Loucy (cell line): ENCODE measurements at regions not wholly inside any gene's neighbourhood (a gene's known extent, or its start where the extent isn't known, plus 50 kb on each side); places are given as distances from the start of the nearest gene placed in this dataset.
A peak's percentile ranks its signal among the peaks of the same experiment; 100 is the strongest.

Experiments
- H2AFZ ChIP-seq: fragments of 200-600 bp; sonication (generic); 2 replicates; pipeline ENCODE4 v1.6.0; 2016; ENCODE audit warnings: antibody characterized with exemption, mild to moderate bottlenecking, low read length, moderate library complexity
- H3F3A ChIP-seq: fragments of 200-600 bp; 2 replicates; pipeline ENCODE4 v1.6.0; 2016; ENCODE audit warnings: antibody characterized with exemption, low read depth, mild to moderate bottlenecking
- H3K27me3 ChIP-seq: fragments of 200-600 bp; sonication (generic); 2 replicates; pipeline ENCODE4 v1.6.1; 2014; ENCODE audit warnings: low read length, mild to moderate bottlenecking; ENCODE audit not compliant: insufficient read depth, poor library complexity, severe bottlenecking
- H3K36me3 ChIP-seq: fragments of 200-600 bp; sonication (generic); 2 replicates; pipeline ENCODE4 v1.6.1; 2016; ENCODE audit warnings: low read length; ENCODE audit not compliant: insufficient read depth
- H3K4me1 ChIP-seq: fragments of 200-600 bp; sonication (generic); 2 replicates; pipeline ENCODE4 v1.5.1; 2014; ENCODE audit warnings: low read length, mild to moderate bottlenecking; ENCODE audit not compliant: insufficient read depth, poor library complexity, severe bottlenecking
- H3K4me2 ChIP-seq: fragments of 200-600 bp; sonication (generic); 2 replicates; pipeline ENCODE4 v1.6.0; 2014; ENCODE audit warnings: antibody characterized with exemption, low read length, low read depth, mild to moderate bottlenecking; ENCODE audit not compliant: poor library complexity, severe bottlenecking
- H3K4me3 ChIP-seq: fragments of 200-600 bp; sonication (generic); 2 replicates; pipeline ENCODE4 v1.5.1; 2014; ENCODE audit warnings: low read length, mild to moderate bottlenecking, mixed read lengths; ENCODE audit not compliant: poor library complexity, severe bottlenecking
- H3K79me2 ChIP-seq: fragments of 200-600 bp; sonication (generic); 2 replicates; pipeline ENCODE4 v1.6.1; 2014; ENCODE audit warnings: low read length; ENCODE audit not compliant: insufficient read depth
- H3K9ac ChIP-seq: fragments of 200-600 bp; sonication (generic); 2 replicates; pipeline ENCODE4 v1.6.0; 2014; ENCODE audit warnings: mild to moderate bottlenecking, low read depth, low read length, moderate library complexity; ENCODE audit not compliant: poor library complexity, severe bottlenecking
- H3K9me2 ChIP-seq: fragments of 200-600 bp; sonication (generic); replicated peaks from 2 replicates; pipeline ENCODE4 v1.6.1; 2016; ENCODE audit warnings: low read depth, low read length, mixed read lengths
- H3K9me3 ChIP-seq: fragments of 200-600 bp; sonication (generic); 2 replicates; pipeline ENCODE4 v1.6.1; 2014; ENCODE audit warnings: mild to moderate bottlenecking, antibody characterized with exemption, low read length, low read depth; ENCODE audit not compliant: insufficient read depth
- H4K20me1 ChIP-seq: fragments of 200-600 bp; sonication (generic); 2 replicates; pipeline ENCODE4 v1.6.0; 2014; ENCODE audit warnings: antibody characterized with exemption, low read length, mild to moderate bottlenecking; ENCODE audit not compliant: insufficient read depth, poor library complexity, severe bottlenecking
- EZH2phosphoT487 ChIP-seq: fragments of 200-600 bp; IDR thresholded peaks from 2 replicates; pipeline ENCODE4 v1.6.1; 2018; ENCODE audit warnings: antibody characterized with exemption, mild to moderate bottlenecking, moderate library complexity, borderline replicate concordance
- TF ChIP-seq, protein P1 (sequence below): fragments of 200-600 bp; sonication (generic); conservative IDR thresholded peaks from 2 replicates; pipeline ENCODE4 v1.5.1; 2014; ENCODE audit warnings: mild to moderate bottlenecking, antibody characterized with exemption, low read length

GRCh38 chr3:163491714-163492113 lies 1586.6 kb downstream of the SI start:
- Histone ChIP-seq H3K4me3 (no peak overlapping the region), H4K20me1 (no peaks in the 10 kb centered on the region), H3K9ac (no peak overlapping the region), H3K4me2 (no peak overlapping the region), H3K27me3 (no peaks in the 10 kb centered on the region), H3K4me1 (no peaks in the 10 kb centered on the region), H3K9me2 (no peaks in the 10 kb centered on the region), H3F3A (no peaks in the 10 kb centered on the region), H3K9me3 (no peaks in the 10 kb centered on the region), H2AFZ (no peak overlapping the region), H3K79me2 (no peaks in the 10 kb centered on the region), H3K36me3 (no peaks in the 10 kb centered on the region)
- TF ChIP-seq, protein P1, sequence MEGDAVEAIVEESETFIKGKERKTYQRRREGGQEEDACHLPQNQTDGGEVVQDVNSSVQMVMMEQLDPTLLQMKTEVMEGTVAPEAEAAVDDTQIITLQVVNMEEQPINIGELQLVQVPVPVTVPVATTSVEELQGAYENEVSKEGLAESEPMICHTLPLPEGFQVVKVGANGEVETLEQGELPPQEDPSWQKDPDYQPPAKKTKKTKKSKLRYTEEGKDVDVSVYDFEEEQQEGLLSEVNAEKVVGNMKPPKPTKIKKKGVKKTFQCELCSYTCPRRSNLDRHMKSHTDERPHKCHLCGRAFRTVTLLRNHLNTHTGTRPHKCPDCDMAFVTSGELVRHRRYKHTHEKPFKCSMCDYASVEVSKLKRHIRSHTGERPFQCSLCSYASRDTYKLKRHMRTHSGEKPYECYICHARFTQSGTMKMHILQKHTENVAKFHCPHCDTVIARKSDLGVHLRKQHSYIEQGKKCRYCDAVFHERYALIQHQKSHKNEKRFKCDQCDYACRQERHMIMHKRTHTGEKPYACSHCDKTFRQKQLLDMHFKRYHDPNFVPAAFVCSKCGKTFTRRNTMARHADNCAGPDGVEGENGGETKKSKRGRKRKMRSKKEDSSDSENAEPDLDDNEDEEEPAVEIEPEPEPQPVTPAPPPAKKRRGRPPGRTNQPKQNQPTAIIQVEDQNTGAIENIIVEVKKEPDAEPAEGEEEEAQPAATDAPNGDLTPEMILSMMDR: no peak
- no peak for TF ChIP-seq EZH2phosphoT487

GRCh38 chr3:163490119-163490518 lies 1588.2 kb downstream of the SI start:
- Histone ChIP-seq H3K79me2 (no peaks in the 10 kb centered on the region), H3K4me3 (no peak overlapping the region), H3K27me3 (no peaks in the 10 kb centered on the region), H2AFZ (no peak overlapping the region), H3K9ac (no peak overlapping the region), H3K9me2 (no peaks in the 10 kb centered on the region), H3F3A (no peaks in the 10 kb centered on the region), H3K4me2 (no peak overlapping the region), H3K9me3 (no peaks in the 10 kb centered on the region), H4K20me1 (no peaks in the 10 kb centered on the region), H3K4me1 (no peaks in the 10 kb centered on the region), H3K36me3 (no peaks in the 10 kb centered on the region)
- TF ChIP-seq, protein P1: peak; percentile 87
- no peak for TF ChIP-seq EZH2phosphoT487

DNA sequence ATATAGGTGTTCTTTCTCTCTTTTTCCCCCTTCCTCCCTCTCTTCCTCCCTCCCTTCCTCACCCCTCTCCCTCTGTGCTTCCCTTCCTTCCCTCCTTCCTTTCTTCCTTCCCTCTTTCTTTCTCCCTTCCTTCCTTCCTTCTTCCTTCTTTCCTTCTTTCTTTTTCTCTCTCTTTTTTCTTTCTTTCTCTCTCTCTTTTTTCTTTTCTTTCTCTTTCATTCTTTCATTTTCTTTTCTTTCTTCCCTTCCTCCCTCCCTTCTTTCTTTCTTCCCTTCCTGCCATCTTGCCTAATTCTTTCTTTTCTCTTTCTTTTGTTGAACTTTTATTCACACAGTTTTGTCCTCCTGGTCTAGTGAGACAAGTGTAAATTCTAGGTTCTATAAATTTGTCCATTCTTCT lies 1595.6 kb downstream of the SI start:
- H3K27me3 ChIP-seq: no peaks in the 10 kb centered on the region
- H3K9me2 ChIP-seq: no peaks in the 10 kb centered on the region
- H3F3A ChIP-seq: no peaks in the 10 kb centered on the region
- no peaks in the 10 kb centered on the region for H3K9me3 ChIP-seq
- no peak overlapping the region for H3K9ac ChIP-seq
- H4K20me1 ChIP-seq: no peaks in the 10 kb centered on the region
- TF ChIP-seq, protein P1: no peak
- no peak for TF ChIP-seq EZH2phosphoT487
- H3K4me1 ChIP-seq: no peaks in the 10 kb centered on the region
- H3K4me3 ChIP-seq: no peak overlapping the region
- no peaks in the 10 kb centered on the region for H3K79me2 ChIP-seq
- H3K4me2 ChIP-seq: no peak overlapping the region
- H3K36me3 ChIP-seq: no peaks in the 10 kb centered on the region
- H2AFZ ChIP-seq: no peak overlapping the region
